KBM-7 (cell line): ENCODE measurements at regions not wholly inside any gene's neighbourhood (a gene's known extent, or its start where the extent isn't known, plus 50 kb on each side); places are given as distances from the start of the nearest gene placed in this dataset.
"Not testable (repeated sequence)": the region's sequence is repeated elsewhere in the genome, so short reads cannot be mapped to it uniquely, and the experiment has no call there.

Experiments
- DNase-seq: peaks from one replicate; pipeline ENCODE4 v3.0.0-alpha.2; 2015
- in situ Hi-C: fragments of 300-500 bp; cut with MboI; formaldehyde crosslinking; loops from 2 replicates; pipeline ENCODE4 v1.14.3; 2020; ENCODE audit warnings: low sequenced_read_pairs, low pct_unique_long_range_greater_than_20kb, mixed read lengths

GRCh38 chr13:26480246-26480855, 77.1 kb upstream of the WASF3 start:
- in situ Hi-C loops: loop anchor here (10.0 to 25.0 kb wide), 2 partner anchors 207 to 296 kb away; no protein-coding TSS in a partner anchor
- DNase-seq: no peak

- peak; percentile 95 for DNase-seq
- in situ Hi-C loops: loop anchor here (10.0 to 25.0 kb wide), 2 partner anchors 205 to 298 kb away; no protein-coding TSS in a partner anchor
Observed at GRCh38 chr13:26482451-26483197, 74.9 kb upstream of the WASF3 start.

- in situ Hi-C loops: loop anchor here (10.0 to 25.0 kb wide), 2 partner anchors 204 to 299 kb away; no protein-coding TSS in a partner anchor
Observed at GRCh38 chr13:26483546-26483945, 73.9 kb upstream of the WASF3 start.

GRCh38 chr13:26484196-26484595, 73.3 kb upstream of the WASF3 start:
- in situ Hi-C loops: loop anchor here (10.0 to 25.0 kb wide), 2 partner anchors 203 to 299 kb away; no protein-coding TSS in a partner anchor

More at GRCh38 chr13:26483546-26483945, 73.9 kb upstream of the WASF3 start:
- no peak for DNase-seq

GRCh38 chr13:26485288-26485687, 72.2 kb upstream of the WASF3 start:
- no peak for DNase-seq
- in situ Hi-C loops: loop anchor here (10.0 to 25.0 kb wide), 2 partner anchors 202 to 300 kb away; no protein-coding TSS in a partner anchor

More at GRCh38 chr13:26484196-26484595, 73.3 kb upstream of the WASF3 start:
- no peak for DNase-seq

- in situ Hi-C loops: loop anchor here (10.0 to 25.0 kb wide), 2 partner anchors 202 to 301 kb away; no protein-coding TSS in a partner anchor
- DNase-seq: no peak
Observed at GRCh38 chr13:26485786-26486185, 71.7 kb upstream of the WASF3 start.

- in situ Hi-C loops: loop anchor here (10.0 to 25.0 kb wide), 2 partner anchors 201 to 302 kb away; no protein-coding TSS in a partner anchor
Observed at GRCh38 chr13:26486550-26486949, 70.9 kb upstream of the WASF3 start.

GRCh38 chr13:26487781-26488180, 69.7 kb upstream of the WASF3 start:
- in situ Hi-C loops: loop anchor here (10.0 to 25.0 kb wide), 2 partner anchors 200 to 303 kb away; no protein-coding TSS in a partner anchor
- DNase-seq: no peak

More at GRCh38 chr13:26486550-26486949, 70.9 kb upstream of the WASF3 start:
- DNase-seq: no peak

- DNase-seq: no peak
- in situ Hi-C loops: loop anchor here (10.0 to 25.0 kb wide), 2 partner anchors 199 to 304 kb away; no protein-coding TSS in a partner anchor
Observed at GRCh38 chr13:26488236-26489003, 69.1 kb upstream of the WASF3 start.

GRCh38 chr13:26492301-26492700, 65.2 kb upstream of the WASF3 start:
- in situ Hi-C loops: loop anchor here (25.0 kb wide), 1 partner anchor 195 kb away; no protein-coding TSS in a partner anchor
- not testable (repeated sequence) for DNase-seq

GRCh38 chr13:26494571-26495195, 62.8 kb upstream of the WASF3 start:
- DNase-seq: no peak
- in situ Hi-C loops: loop anchor here (25.0 kb wide), 1 partner anchor 193 kb away; no protein-coding TSS in a partner anchor

GRCh38 chr13:26495750-26496149, 61.7 kb upstream of the WASF3 start:
- in situ Hi-C loops: loop anchor here (25.0 kb wide), 1 partner anchor 192 kb away; no protein-coding TSS in a partner anchor
- no peak for DNase-seq

- DNase-seq: no peak
- in situ Hi-C loops: loop anchor here (25.0 kb wide), 1 partner anchor 189 kb away; no protein-coding TSS in a partner anchor
Observed at GRCh38 chr13:26497968-26498511, 59.4 kb upstream of the WASF3 start.

- in situ Hi-C loops: loop anchor here (25.0 kb wide), 1 partner anchor 188 kb away; no protein-coding TSS in a partner anchor
- no peak for DNase-seq
Observed at GRCh38 chr13:26498656-26499601, 58.6 kb upstream of the WASF3 start.

- in situ Hi-C loops: no loop called here
- DNase-seq: no peak
Observed at GRCh38 chr13:26500618-26501320, 56.7 kb upstream of the WASF3 start.

- in situ Hi-C loops: no loop called here
- no peak for DNase-seq
Observed at GRCh38 chr13:26501641-26502040, 55.8 kb upstream of the WASF3 start.
